IMR-90 (cell line): ENCODE measurements at regions not wholly inside any gene's neighbourhood (a gene's known extent, or its start where the extent isn't known, plus 50 kb on each side); places are given as distances from the start of the nearest gene placed in this dataset.

ENCODE experiments used
- ATAC-seq: fragments of 200-7000 bp; cut with Tn5 transposase; 2 replicates; pipeline ENCODE4 v1.9.1; 2020; ENCODE audit warnings: low read depth, mild to moderate bottlenecking, moderate library complexity
- BruUV-seq: library from RNA; stranded (reverse); fragments of 400-500 nt; replicated peaks from 2 replicates; lab custom pipeline; 2021; lab: Mats Ljungman, UMichigan
- CTCF ChIA-PET: fragments of 300-600 bp; formaldehyde crosslinking; extraction: SDS; loops from one replicate; lab custom pipeline; 2021; ENCODE audit warnings: antibody characterized with exemption; lab: Yijun Ruan, JAX
- POLR2A ChIA-PET: fragments of 300-600 bp; sonication (Branson Sonifier 250); formaldehyde crosslinking; loops from one replicate; lab custom pipeline; 2022; ENCODE audit warnings: antibody characterized with exemption; ENCODE audit not compliant: unreplicated experiment; lab: Charles Lee
- DNase-seq: peaks from one replicate; pipeline ENCODE4 v3.0.0; 2013
- H2AFZ ChIP-seq: replicated peaks from 2 replicates; pipeline ENCODE3; 2013; ENCODE audit warnings: low read length, mild to moderate bottlenecking; ENCODE audit not compliant: poor library complexity
- H2AK5ac ChIP-seq: 2 replicates; pipeline ENCODE4 v1.6.1; 2013; ENCODE audit warnings: low read depth, low read length, inconsistent platforms
- H2AK9ac ChIP-seq: replicated peaks from 2 replicates; pipeline ENCODE3; 2013; ENCODE audit warnings: mild to moderate bottlenecking, low read depth, low read length, moderate library complexity; ENCODE audit not compliant: poor library complexity
- H2BK120ac ChIP-seq: 2 replicates; pipeline ENCODE4 v1.6.1; 2013; ENCODE audit warnings: low read depth, low read length, inconsistent platforms
- H2BK15ac ChIP-seq: 3 replicates; pipeline ENCODE4 v1.6.1; 2013; ENCODE audit warnings: low read depth, low read length, inconsistent platforms
- H2BK20ac ChIP-seq: 2 replicates; pipeline ENCODE4 v1.6.1; 2013; ENCODE audit warnings: low read depth, mild to moderate bottlenecking, inconsistent platforms, low read length, moderate library complexity
- H2BK5ac ChIP-seq: 2 replicates; pipeline ENCODE4 v1.6.1; 2013; ENCODE audit warnings: mild to moderate bottlenecking, low read depth, low read length, inconsistent platforms; ENCODE audit not compliant: poor library complexity, severe bottlenecking
- H3K14ac ChIP-seq: replicated peaks from 2 replicates; pipeline ENCODE4 v1.6.1; 2013; ENCODE audit warnings: low read depth, low read length, inconsistent platforms
- H3K18ac ChIP-seq: 2 replicates; pipeline ENCODE4 v1.6.1; 2013; ENCODE audit warnings: low read depth, low read length, control low read depth
- H3K23ac ChIP-seq: 2 replicates; pipeline ENCODE4 v1.6.1; 2013; ENCODE audit warnings: low read depth, low read length, inconsistent platforms
- H3K27ac ChIP-seq: 2 replicates; pipeline ENCODE4 v1.5.1; 2013; ENCODE audit warnings: mild to moderate bottlenecking, control low read depth, low read length; ENCODE audit not compliant: insufficient read depth
- H3K27me3 ChIP-seq: 2 replicates; pipeline ENCODE4 v1.6.1; 2013; ENCODE audit warnings: low read length; ENCODE audit not compliant: control insufficient read depth, insufficient read depth
- H3K36me3 ChIP-seq: 2 replicates; pipeline ENCODE4 v1.6.1; 2013; ENCODE audit warnings: low read length, mixed read lengths; ENCODE audit not compliant: control insufficient read depth, insufficient read depth
- H3K4ac ChIP-seq: 2 replicates; pipeline ENCODE4 v1.6.1; 2013; ENCODE audit warnings: low read depth, low read length, inconsistent platforms
- H3K4me1 ChIP-seq: 2 replicates; pipeline ENCODE4 v1.6.1; 2013; ENCODE audit warnings: low read length, mixed read lengths; ENCODE audit not compliant: control insufficient read depth, insufficient read depth
- H3K4me2 ChIP-seq: 2 replicates; pipeline ENCODE4 v1.6.1; 2013; ENCODE audit warnings: low read depth, mild to moderate bottlenecking, control low read depth, low read length, moderate library complexity
- H3K4me3 ChIP-seq: 2 replicates; pipeline ENCODE4 v1.5.1; 2013; ENCODE audit warnings: low read depth, mild to moderate bottlenecking, control low read depth, low read length, moderate library complexity; ENCODE audit not compliant: insufficient read depth
- H3K56ac ChIP-seq: 2 replicates; pipeline ENCODE4 v1.6.1; 2013; ENCODE audit warnings: low read length, inconsistent platforms; ENCODE audit not compliant: insufficient read depth; ENCODE audit errors: extremely low read depth
- H3K79me1 ChIP-seq, 2 experiments: 2 replicates each; pipeline ENCODE4 v1.6.1; 2013; ENCODE audit warnings: low read length in 2 of 2, inconsistent platforms in 1 of 2, low read depth in 1 of 2
- H3K9ac ChIP-seq: 2 replicates; pipeline ENCODE4 v1.6.1; 2013; ENCODE audit warnings: low read depth, low read length, control low read depth
- H3K9me1 ChIP-seq: 2 replicates; pipeline ENCODE4 v1.6.1; 2013; ENCODE audit warnings: low read length, inconsistent platforms; ENCODE audit not compliant: insufficient read depth
- H3K9me3 ChIP-seq: 2 replicates; pipeline ENCODE4 v1.6.1; 2013; ENCODE audit warnings: low read length; ENCODE audit not compliant: control insufficient read depth, insufficient read depth
- H4K20me1 ChIP-seq: 2 replicates; pipeline ENCODE4 v1.6.1; 2013; ENCODE audit warnings: low read length, inconsistent platforms; ENCODE audit not compliant: insufficient read depth
- H4K5ac ChIP-seq: 2 replicates; pipeline ENCODE4 v1.6.1; 2013; ENCODE audit warnings: mild to moderate bottlenecking, low read depth, low read length, control low read depth
- H4K8ac ChIP-seq, 2 experiments: 2 replicates each; pipeline ENCODE4 v1.6.1; 2013; ENCODE audit warnings: low read depth in 2 of 2, low read length in 2 of 2, control low read depth in 1 of 2, inconsistent platforms in 1 of 2
- H4K91ac ChIP-seq: 2 replicates; pipeline ENCODE4 v1.6.1; 2013; ENCODE audit warnings: low read depth, low read length, inconsistent platforms; ENCODE audit not compliant: insufficient read depth
- BHLHE40 ChIP-seq: fragments of 150-350 bp; IDR thresholded peaks from 2 replicates; pipeline ENCODE4 v1.6.1; 2016; ENCODE audit warnings: mild to moderate bottlenecking, low read depth, low read length
- CEBPB ChIP-seq: IDR thresholded peaks from 2 replicates; pipeline ENCODE4 v1.6.1; 2012; ENCODE audit warnings: low read depth, low read length, improper control_type of control experiment
- FOS ChIP-seq: fragments of 150-350 bp; IDR thresholded peaks from 2 replicates; pipeline ENCODE4 v1.6.1; 2016; ENCODE audit warnings: low read depth, low read length
- MAFK ChIP-seq: IDR thresholded peaks from 2 replicates; pipeline ENCODE4 v1.6.1; 2012; ENCODE audit warnings: low read depth, low read length, improper control_type of control experiment
- MAZ ChIP-seq: IDR thresholded peaks from 2 replicates; pipeline ENCODE4 v1.6.1; 2012; ENCODE audit warnings: low read depth, mild to moderate bottlenecking, low read length, improper control_type of control experiment, moderate library complexity, borderline replicate concordance
- MXI1 ChIP-seq: IDR thresholded peaks from 2 replicates; pipeline ENCODE4 v1.6.1; 2012; ENCODE audit warnings: low read depth, mild to moderate bottlenecking, low read length, moderate library complexity, borderline replicate concordance
- NFE2L2 ChIP-seq: fragments of 150-350 bp; IDR thresholded peaks from 2 replicates; pipeline ENCODE4 v1.6.1; 2016; ENCODE audit warnings: low read depth, mild to moderate bottlenecking, low read length
- POLR2A ChIP-seq: IDR thresholded peaks from 2 replicates; pipeline ENCODE4 v1.6.1; 2012; ENCODE audit warnings: mild to moderate bottlenecking, low read depth, low read length
- RAD21 ChIP-seq: IDR thresholded peaks from 2 replicates; pipeline ENCODE4 v1.6.1; 2012; ENCODE audit warnings: low read length, improper control_type of control experiment
- RCOR1 ChIP-seq: IDR thresholded peaks from 2 replicates; pipeline ENCODE4 v1.6.1; 2012; ENCODE audit warnings: mild to moderate bottlenecking, low read length, improper control_type of control experiment; ENCODE audit not compliant: insufficient replicate concordance
- RFX5 ChIP-seq: IDR thresholded peaks from 2 replicates; pipeline ENCODE4 v1.8.0; 2012; ENCODE audit warnings: low read depth, mild to moderate bottlenecking, low read length, moderate library complexity
- WGBS, 2 experiments: methylation state at CpG; one replicate each; pipeline versions ENCODE4 v1.1.5 to v1.1.7; 2013; ENCODE audit warnings: missing lambda C conversion rate in 2 of 2; ENCODE audit not compliant: insufficient read length in 1 of 2; ENCODE audit errors: extremely low coverage in 2 of 2; 5-methylcytosine and 5-hydroxymethylcytosine counted together
- dilution Hi-C: fragments of 300-500 bp; cut with HindIII; formaldehyde crosslinking; loops from one replicate; pipeline ENCODE4 v1.14.3; 2018; ENCODE audit warnings: low sequenced_read_pairs; ENCODE audit not compliant: unreplicated experiment
- in situ Hi-C: fragments of 300-500 bp; cut with MboI; formaldehyde crosslinking; loops from 3 replicates; pipeline ENCODE4 v1.14.3; 2019; ENCODE audit warnings: low sequenced_read_pairs, inconsistent platforms, mixed read lengths
- intact Hi-C: fragments of 100-400 bp; cut with micrococcal nuclease; formaldehyde crosslinking; loops from 2 replicates; pipeline ENCODE4 v1.10.0; 2022
- TF ChIP-seq, protein P1 (sequence below): conservative IDR thresholded peaks from 2 replicates; pipeline ENCODE4 v1.5.1; 2012; ENCODE audit warnings: mild to moderate bottlenecking, low read depth, low read length, improper control_type of control experiment
- TF ChIP-seq, protein P2 (sequence below): fragments of 150-350 bp; IDR thresholded peaks from 2 replicates; pipeline ENCODE4 v1.6.1; 2016; ENCODE audit warnings: low read depth, mild to moderate bottlenecking, low read length, moderate library complexity, borderline replicate concordance

DNA sequence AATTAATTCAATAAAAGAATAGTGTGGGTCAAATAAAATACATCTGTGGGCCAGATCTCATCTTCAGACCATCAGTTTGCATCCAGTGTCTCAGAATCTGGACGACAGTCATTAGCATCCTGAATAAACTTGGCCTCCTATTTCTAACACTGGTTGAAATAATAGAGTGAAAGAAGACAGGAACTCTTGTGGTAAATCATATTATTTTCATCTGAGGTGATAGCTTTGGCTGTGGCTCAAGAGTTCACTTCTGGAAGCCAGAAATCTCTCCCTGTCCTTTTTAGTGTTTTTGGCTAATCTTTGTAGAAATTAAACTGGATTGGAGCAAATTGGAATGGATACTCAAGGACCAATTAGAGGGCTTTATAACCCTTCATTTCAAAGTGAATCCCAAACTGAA is 63.4 kb upstream of the HMHB1 start:
- no peak overlapping the region for H4K91ac ChIP-seq
- no CpG with 5 or more reads among the region's 1 CpG for WGBS, 2 experiments
- intact Hi-C loops (no loop called here), in situ Hi-C loops (no loop called here), dilution Hi-C loops (no loop called here)
- no peak overlapping the region for H2BK20ac ChIP-seq
- ATAC-seq (no peak), DNase-seq (no peak)
- H3K4me2 ChIP-seq: no peak overlapping the region
- H2AK9ac ChIP-seq: no peak overlapping the region
- no peak overlapping the region for H3K18ac ChIP-seq
- H4K20me1 ChIP-seq: no peaks in the 10 kb centered on the region
- no peak overlapping the region for H3K23ac ChIP-seq
- no peak overlapping the region for H3K14ac ChIP-seq
- TF ChIP-seq POLR2A: no peak
- no peak for TF ChIP-seq MXI1
- no peak for TF ChIP-seq RCOR1
- TF ChIP-seq NFE2L2: no peak
- TF ChIP-seq, protein P1, sequence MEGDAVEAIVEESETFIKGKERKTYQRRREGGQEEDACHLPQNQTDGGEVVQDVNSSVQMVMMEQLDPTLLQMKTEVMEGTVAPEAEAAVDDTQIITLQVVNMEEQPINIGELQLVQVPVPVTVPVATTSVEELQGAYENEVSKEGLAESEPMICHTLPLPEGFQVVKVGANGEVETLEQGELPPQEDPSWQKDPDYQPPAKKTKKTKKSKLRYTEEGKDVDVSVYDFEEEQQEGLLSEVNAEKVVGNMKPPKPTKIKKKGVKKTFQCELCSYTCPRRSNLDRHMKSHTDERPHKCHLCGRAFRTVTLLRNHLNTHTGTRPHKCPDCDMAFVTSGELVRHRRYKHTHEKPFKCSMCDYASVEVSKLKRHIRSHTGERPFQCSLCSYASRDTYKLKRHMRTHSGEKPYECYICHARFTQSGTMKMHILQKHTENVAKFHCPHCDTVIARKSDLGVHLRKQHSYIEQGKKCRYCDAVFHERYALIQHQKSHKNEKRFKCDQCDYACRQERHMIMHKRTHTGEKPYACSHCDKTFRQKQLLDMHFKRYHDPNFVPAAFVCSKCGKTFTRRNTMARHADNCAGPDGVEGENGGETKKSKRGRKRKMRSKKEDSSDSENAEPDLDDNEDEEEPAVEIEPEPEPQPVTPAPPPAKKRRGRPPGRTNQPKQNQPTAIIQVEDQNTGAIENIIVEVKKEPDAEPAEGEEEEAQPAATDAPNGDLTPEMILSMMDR: no peak
- TF ChIP-seq FOS: no peak
- no peak for TF ChIP-seq MAZ
- no peak for TF ChIP-seq CEBPB
- TF ChIP-seq, protein P2, sequence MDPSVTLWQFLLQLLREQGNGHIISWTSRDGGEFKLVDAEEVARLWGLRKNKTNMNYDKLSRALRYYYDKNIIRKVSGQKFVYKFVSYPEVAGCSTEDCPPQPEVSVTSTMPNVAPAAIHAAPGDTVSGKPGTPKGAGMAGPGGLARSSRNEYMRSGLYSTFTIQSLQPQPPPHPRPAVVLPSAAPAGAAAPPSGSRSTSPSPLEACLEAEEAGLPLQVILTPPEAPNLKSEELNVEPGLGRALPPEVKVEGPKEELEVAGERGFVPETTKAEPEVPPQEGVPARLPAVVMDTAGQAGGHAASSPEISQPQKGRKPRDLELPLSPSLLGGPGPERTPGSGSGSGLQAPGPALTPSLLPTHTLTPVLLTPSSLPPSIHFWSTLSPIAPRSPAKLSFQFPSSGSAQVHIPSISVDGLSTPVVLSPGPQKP: no peak
- TF ChIP-seq RAD21: no peak
- no peak for TF ChIP-seq RFX5
- no peak for TF ChIP-seq BHLHE40
- no peak for TF ChIP-seq MAFK
- no peaks in the 10 kb centered on the region for H3K79me1 ChIP-seq
- ChIA-PET POLR2A (no interaction called here), CTCF (interaction anchor here (0.6 kb wide), 1 partner anchor 643 kb away, joined by 3 read pairs; no protein-coding TSS in a partner anchor)
- no peaks in the 10 kb centered on the region; the same call in 1 of the 2 replicates for H3K4me1 ChIP-seq
- no peaks in the 10 kb centered on the region for H3K27me3 ChIP-seq
- no peak overlapping the region for H2BK15ac ChIP-seq
- no peaks in the 10 kb centered on the region for H3K9me3 ChIP-seq
- no peak overlapping the region for H2AFZ ChIP-seq
- BruUV-seq: no TSS peak
- no peak overlapping the region for H2BK120ac ChIP-seq
- no peak overlapping the region for H3K4ac ChIP-seq
- no peak overlapping the region for H4K8ac ChIP-seq
- H2BK5ac ChIP-seq: no peak overlapping the region
- H3K56ac ChIP-seq: no peak overlapping the region
- H3K4me3 ChIP-seq: no peak overlapping the region
- H2AK5ac ChIP-seq: no peak overlapping the region
- H3K9me1 ChIP-seq: no peaks in the 10 kb centered on the region; the same call in 1 of the 2 replicates
- H3K27ac ChIP-seq: no peak overlapping the region
- H3K36me3 ChIP-seq: no peaks in the 10 kb centered on the region
- H3K9ac ChIP-seq: no peak overlapping the region
- no peak overlapping the region for H4K5ac ChIP-seq
